ENCODE measurements at regions not wholly inside any gene's neighbourhood (a gene's known extent, or its start where the extent isn't known, plus 50 kb on each side); places are given as distances from the start of the nearest gene placed in this dataset.
A peak's percentile ranks its signal among the peaks of the same experiment; 100 is the strongest.

DNA sequence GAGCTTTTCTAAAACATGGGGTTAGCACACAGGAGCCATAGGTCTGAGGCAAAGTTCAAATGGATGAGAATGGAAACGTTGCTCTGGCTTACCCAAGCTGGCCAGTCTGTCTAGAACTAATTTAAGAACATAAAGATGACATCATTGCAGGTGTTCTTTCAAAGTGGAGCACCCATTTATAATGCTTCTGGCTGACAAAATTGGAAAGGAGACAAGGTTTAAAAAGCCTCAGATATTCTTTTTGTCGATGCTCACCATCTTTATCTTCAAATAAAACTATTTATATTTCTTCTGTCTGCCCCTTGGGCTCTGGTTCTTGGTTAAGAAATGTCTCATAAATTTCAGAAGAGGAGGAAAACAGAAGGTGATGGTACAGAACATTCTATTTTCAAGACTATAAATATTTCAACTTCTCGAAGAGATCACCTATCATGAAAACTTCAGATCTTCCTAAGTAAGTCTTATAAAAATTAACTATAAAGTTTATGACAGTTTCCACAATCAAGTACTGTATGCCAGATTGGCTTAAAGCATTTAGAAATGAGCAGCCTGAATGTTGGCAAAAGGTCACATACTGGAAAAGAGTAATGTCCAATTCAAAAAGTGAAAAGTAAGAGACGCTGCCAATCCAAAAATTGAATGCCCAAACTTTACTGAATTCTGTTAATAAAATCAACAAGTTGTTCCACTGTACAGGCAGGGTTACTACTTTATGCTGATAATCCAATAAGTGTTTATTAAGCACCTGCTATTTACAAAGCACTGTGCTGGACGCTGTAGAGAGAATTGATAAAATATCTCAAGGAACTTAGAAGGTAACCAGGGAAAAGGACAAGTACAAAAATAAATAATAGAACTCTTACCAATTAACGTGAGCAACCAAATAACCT lies 92.0 kb downstream of the ETS2 start:
- peaks cover 0 to 11% (median 0%) of the 10 kb centered on the region in 11 donors for H3K9me3 ChIP-seq
- H3K27me3 ChIP-seq: no peaks in the 10 kb centered on the region
- TF ChIP-seq, protein P1, sequence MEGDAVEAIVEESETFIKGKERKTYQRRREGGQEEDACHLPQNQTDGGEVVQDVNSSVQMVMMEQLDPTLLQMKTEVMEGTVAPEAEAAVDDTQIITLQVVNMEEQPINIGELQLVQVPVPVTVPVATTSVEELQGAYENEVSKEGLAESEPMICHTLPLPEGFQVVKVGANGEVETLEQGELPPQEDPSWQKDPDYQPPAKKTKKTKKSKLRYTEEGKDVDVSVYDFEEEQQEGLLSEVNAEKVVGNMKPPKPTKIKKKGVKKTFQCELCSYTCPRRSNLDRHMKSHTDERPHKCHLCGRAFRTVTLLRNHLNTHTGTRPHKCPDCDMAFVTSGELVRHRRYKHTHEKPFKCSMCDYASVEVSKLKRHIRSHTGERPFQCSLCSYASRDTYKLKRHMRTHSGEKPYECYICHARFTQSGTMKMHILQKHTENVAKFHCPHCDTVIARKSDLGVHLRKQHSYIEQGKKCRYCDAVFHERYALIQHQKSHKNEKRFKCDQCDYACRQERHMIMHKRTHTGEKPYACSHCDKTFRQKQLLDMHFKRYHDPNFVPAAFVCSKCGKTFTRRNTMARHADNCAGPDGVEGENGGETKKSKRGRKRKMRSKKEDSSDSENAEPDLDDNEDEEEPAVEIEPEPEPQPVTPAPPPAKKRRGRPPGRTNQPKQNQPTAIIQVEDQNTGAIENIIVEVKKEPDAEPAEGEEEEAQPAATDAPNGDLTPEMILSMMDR (IDR thresholded peaks at IDR 0.05): no peak
- WGBS, 2 donors: 47 to 50% methylated on average over 6 of the region's 6 CpGs
- H3K4me1 ChIP-seq: peaks cover 0 to 13% (median 7%) of the 10 kb centered on the region in 9 donors
- ATAC-seq: peak in 6 of 8 donors; percentile 61 to 96 (median 80)
- H3K27ac ChIP-seq: peak overlapping the region in 3 of 10 donors; percentile 6 to 43 (median 17)
- no peak overlapping the region for H3K4me3 ChIP-seq
- intact Hi-C loops (cut with DNase I): no loop called here
- no peak for DNase-seq
- no peaks in the 10 kb centered on the region for H3K36me3 ChIP-seq

DNA sequence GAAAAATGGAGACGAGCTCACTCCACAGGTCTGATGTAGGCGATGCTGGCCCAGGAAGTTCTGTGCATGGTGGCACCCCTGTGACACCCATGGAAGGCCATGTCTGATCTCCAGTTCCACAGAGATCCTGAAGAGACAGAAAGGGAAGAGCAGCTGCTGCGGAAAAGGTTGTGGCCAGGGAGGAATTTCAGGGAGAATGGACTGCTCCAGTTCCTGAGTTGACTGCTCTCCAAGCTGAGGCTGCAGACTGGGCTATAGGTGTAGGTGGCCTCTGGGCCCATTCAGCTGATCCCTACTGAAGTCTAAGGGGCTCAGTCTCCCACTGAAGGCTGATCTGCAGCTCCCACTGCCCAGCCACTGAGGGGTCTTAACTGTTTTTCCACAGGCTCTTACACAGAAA lies 89.2 kb downstream of the ETS2 start:
- Histone ChIP-seq H3K9me3 (peaks cover 0 to 1% (median 0%) of the 10 kb centered on the region in 11 donors), H3K36me3 (no peaks in the 10 kb centered on the region), H3K4me3 (no peak overlapping the region), H3K27me3 (no peaks in the 10 kb centered on the region), H3K4me1 (peaks cover 0 to 13% (median 7%) of the 10 kb centered on the region in 9 donors), H3K27ac (no peak overlapping the region)
- TF ChIP-seq, protein P1 (IDR thresholded peaks at IDR 0.05): no peak
- DNase-seq: no peak
- WGBS, 2 donors: 96 to 97% methylated on average over 3 of the region's 3 CpGs
- ATAC-seq: no peak
- intact Hi-C loops (cut with DNase I): no loop called here

DNA sequence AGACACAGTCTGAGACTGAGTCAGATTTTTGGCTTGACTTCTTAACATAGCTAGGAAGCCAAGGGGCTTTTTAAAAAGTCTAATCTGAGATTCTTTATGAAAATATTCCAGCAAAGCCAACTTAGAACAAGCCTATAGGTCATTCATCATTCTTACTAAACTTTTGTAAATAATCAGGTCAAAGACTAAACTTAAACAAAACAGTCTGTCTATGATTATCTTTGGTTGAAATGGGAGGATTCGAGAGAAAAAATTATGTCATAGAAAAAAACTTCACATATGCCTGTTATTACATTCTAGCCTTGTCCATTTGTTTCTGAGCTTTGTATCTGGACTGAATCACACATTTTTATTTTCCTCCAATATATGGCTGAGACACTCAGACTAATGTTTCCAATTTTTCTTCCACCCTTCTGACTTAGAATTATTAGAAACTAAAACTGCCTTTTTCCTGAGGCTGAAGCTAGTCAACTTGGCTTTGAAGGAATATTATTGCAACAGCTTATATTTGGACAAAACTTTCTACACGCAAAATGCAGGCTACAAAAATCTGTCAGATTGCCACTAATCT lies 83.3 kb downstream of the ETS2 start:
- no peak overlapping the region for H3K4me3 ChIP-seq
- intact Hi-C loops (cut with DNase I): no loop called here
- WGBS, 2 donors: 42 to 53% methylated on average over 2 of the region's 2 CpGs
- no peaks in the 10 kb centered on the region for H3K36me3 ChIP-seq
- H3K4me1 ChIP-seq: no peaks in the 10 kb centered on the region
- peak overlapping the region in 1 of 10 donors; percentile 16 for H3K27ac ChIP-seq
- peaks cover 0 to 32% (median 13%) of the 10 kb centered on the region in 11 donors for H3K9me3 ChIP-seq
- H3K27me3 ChIP-seq: no peaks in the 10 kb centered on the region
- TF ChIP-seq, protein P1 (IDR thresholded peaks at IDR 0.05): no peak
- ATAC-seq: no peak
- no peak for DNase-seq

DNA sequence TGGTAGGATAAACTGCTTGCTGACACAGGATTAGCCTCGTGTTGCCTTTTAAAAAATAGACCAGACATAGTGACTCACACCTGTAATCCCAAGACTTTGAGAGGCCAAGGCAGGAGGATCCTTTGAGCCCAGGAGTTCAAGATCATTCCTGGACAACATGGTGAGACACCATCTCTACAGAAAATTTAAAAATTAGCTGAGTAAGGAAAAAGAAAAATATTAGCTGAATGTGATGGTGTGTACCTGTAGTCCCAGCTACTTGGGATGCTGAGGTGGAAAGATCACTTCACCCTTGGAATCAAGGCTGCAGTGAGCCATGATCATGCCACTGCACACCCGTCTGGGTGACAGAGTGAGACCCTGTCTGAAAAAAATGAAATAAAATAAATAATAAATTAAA lies 82.0 kb downstream of the ETS2 start:
- ATAC-seq (no peak), DNase-seq (no peak)
- WGBS, 2 donors: 87 to 93% methylated on average over 2 of the region's 2 CpGs
- no peaks in the 10 kb centered on the region for H3K36me3 ChIP-seq
- intact Hi-C loops (cut with DNase I): no loop called here
- H3K27me3 ChIP-seq: no peaks in the 10 kb centered on the region
- H3K4me3 ChIP-seq: no peak overlapping the region
- H3K27ac ChIP-seq: no peak overlapping the region
- TF ChIP-seq, protein P1 (IDR thresholded peaks at IDR 0.05): no peak
- H3K4me1 ChIP-seq: no peaks in the 10 kb centered on the region
- H3K9me3 ChIP-seq: peaks cover 0 to 43% (median 13%) of the 10 kb centered on the region in 11 donors
